ENCODE measurements at regions not wholly inside any gene's neighbourhood (a gene's known extent, or its start where the extent isn't known, plus 50 kb on each side); places are given as distances from the start of the nearest gene placed in this dataset.

- TF ChIP-seq POLR2A (IDR thresholded peaks at IDR 0.05; ENCODE audit: low read length) (no peak), GATA1 (IDR thresholded peaks at IDR 0.05; ENCODE audit: low read depth, low read length) (no peak)
These were observed 1102.2 kb upstream of the COX7C start for GRCh38 chr5:85515588-85515987.

All from erythroblast (primary cell).